ENCODE measurements at regions not wholly inside any gene's neighbourhood (a gene's known extent, or its start where the extent isn't known, plus 50 kb on each side); places are given as distances from the start of the nearest gene placed in this dataset.

- DNase-seq (ENCODE audit: low read depth), result no peak
- TF ChIP-seq, protein P1, sequence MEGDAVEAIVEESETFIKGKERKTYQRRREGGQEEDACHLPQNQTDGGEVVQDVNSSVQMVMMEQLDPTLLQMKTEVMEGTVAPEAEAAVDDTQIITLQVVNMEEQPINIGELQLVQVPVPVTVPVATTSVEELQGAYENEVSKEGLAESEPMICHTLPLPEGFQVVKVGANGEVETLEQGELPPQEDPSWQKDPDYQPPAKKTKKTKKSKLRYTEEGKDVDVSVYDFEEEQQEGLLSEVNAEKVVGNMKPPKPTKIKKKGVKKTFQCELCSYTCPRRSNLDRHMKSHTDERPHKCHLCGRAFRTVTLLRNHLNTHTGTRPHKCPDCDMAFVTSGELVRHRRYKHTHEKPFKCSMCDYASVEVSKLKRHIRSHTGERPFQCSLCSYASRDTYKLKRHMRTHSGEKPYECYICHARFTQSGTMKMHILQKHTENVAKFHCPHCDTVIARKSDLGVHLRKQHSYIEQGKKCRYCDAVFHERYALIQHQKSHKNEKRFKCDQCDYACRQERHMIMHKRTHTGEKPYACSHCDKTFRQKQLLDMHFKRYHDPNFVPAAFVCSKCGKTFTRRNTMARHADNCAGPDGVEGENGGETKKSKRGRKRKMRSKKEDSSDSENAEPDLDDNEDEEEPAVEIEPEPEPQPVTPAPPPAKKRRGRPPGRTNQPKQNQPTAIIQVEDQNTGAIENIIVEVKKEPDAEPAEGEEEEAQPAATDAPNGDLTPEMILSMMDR (IDR thresholded peaks at IDR 0.05; ENCODE audit: low read length, missing control alignments), result no peak
- H3K4me3 ChIP-seq (replicated peaks; ENCODE audit: low read depth, low read length), result no peak overlapping the region
Observed at GRCh38 chr2:66301767-66302140, 133.2 kb upstream of the MEIS1 start.

- no peak overlapping the region for H3K4me3 ChIP-seq (replicated peaks; ENCODE audit: low read depth, low read length)
- TF ChIP-seq, protein P1 (IDR thresholded peaks at IDR 0.05; ENCODE audit: low read length, missing control alignments), result no peak
- peak; percentile 16 for DNase-seq (ENCODE audit: low read depth)
Observed at GRCh38 chr2:66301022-66301766, 133.7 kb upstream of the MEIS1 start.

GRCh38 chr2:66283787-66284186, 151.1 kb upstream of the MEIS1 start:
- TF ChIP-seq, protein P1 (IDR thresholded peaks at IDR 0.05; ENCODE audit: low read length, missing control alignments), result no peak
- no peak overlapping the region for H3K4me3 ChIP-seq (replicated peaks; ENCODE audit: low read depth, low read length)
- DNase-seq (ENCODE audit: low read depth), result no peak

GRCh38 chr2:66281980-66282379, 152.9 kb upstream of the MEIS1 start:
- DNase-seq (ENCODE audit: low read depth), result no peak
- TF ChIP-seq, protein P1 (IDR thresholded peaks at IDR 0.05; ENCODE audit: low read length, missing control alignments), result no peak
- H3K4me3 ChIP-seq (replicated peaks; ENCODE audit: low read depth, low read length), result no peak overlapping the region

DNA sequence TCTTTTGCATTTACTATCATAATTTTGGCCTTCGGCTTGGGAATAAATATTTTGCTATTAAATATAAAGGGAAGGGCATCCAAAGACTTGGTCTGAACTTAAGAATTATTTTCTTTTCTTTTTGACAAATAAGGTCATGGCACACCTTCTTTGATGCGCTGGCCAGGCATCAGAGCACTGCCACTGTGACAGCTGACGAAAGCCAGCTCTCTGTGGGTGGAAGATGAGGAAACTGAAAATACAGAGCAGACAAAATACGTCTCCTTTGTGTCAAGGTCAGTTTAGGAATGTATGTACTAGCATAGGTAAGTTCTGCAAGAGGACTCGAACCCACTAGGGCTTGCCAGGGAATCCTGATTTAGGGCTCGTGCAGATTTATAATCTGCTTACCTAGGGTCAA, 155.9 kb upstream of the MEIS1 start:
- TF ChIP-seq, protein P1 (IDR thresholded peaks at IDR 0.05; ENCODE audit: low read length, missing control alignments), result no peak
- DNase-seq (ENCODE audit: low read depth), result no peak
- no peak overlapping the region for H3K4me3 ChIP-seq (replicated peaks; ENCODE audit: low read depth, low read length)

DNA sequence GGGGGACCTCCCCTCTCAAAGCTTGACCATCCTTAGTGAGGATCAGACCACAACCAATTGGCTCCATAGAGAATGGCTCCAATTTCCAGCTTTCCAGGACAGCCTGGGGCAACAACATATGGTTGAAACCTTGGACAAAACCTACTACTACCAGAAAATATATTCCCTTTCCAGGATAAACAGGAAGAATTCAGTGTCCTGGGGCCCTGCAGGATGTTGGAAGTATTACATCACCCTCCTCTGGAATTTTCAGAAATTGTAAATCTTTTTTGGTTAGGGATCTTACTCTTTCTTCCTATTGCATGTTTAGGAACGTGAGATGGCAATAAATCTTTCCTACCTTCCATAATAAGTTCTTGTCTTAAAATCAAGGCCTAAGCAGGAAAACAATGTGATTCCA, 158.9 kb upstream of the MEIS1 start:
- TF ChIP-seq, protein P1 (IDR thresholded peaks at IDR 0.05; ENCODE audit: low read length, missing control alignments), result no peak
- DNase-seq (ENCODE audit: low read depth), result no peak
- H3K4me3 ChIP-seq (replicated peaks; ENCODE audit: low read depth, low read length), result no peak overlapping the region

DNA sequence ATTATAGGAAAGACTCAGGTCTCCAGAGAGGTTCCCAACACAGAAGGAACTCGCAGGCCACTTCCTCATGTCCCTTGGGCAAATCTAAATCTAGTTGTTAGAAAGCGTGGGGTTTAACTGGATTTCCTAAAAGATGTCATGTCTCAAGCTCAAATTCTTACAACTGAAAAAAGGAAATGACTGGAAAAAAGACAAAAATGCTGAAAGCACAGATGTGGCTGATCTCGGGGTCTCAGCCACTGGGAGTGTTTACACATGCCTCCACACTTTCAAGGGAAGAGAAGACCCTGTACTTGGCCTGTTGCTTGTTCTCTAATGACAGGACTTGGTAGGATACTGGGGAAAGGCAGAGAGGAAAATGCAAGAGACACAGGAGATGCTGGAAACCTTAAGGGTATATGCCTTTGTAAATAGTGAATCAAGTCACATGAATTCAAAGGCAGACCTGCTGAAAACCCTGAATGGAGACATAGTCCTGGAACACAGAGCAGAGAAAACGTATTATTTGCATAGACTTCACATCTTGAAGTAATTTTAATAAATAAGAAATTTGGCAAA, 160.9 kb upstream of the MEIS1 start:
- DNase-seq (ENCODE audit: low read depth), result no peak
- TF ChIP-seq, protein P1 (IDR thresholded peaks at IDR 0.05; ENCODE audit: low read length, missing control alignments), result no peak
- H3K4me3 ChIP-seq (replicated peaks; ENCODE audit: low read depth, low read length), result no peak overlapping the region

Measured in fibroblast of pulmonary artery (primary cell).